ENCODE measurements at regions not wholly inside any gene's neighbourhood (a gene's known extent, or its start where the extent isn't known, plus 50 kb on each side); places are given as distances from the start of the nearest gene placed in this dataset.
A peak's percentile ranks its signal among the peaks of the same experiment; 100 is the strongest.

DNA sequence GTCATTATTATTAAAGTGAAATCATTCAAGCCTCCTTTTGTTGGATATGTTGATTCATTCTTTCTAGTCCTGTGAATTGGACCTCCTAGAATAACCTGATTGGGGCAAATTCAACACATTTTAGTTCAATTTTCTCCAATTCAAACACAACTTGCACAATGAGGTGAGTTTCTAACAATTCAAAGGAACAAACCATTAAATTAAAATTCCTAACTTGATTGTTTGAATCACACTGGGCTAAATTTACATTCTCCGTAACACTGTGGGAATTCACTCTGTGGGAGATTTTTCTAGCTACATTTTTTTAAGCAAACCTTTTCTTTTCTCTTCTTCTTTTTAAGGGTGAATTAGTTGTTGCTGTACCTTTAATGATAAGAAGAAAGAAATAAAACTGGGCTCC is 68.3 kb upstream of the CABCOCO1 start:
- no peaks in the 10 kb centered on the region for H3K27me3 ChIP-seq (ENCODE audit: control insufficient read depth, insufficient read depth, low read length)
- intact Hi-C loops (cut with micrococcal nuclease; ENCODE audit: unreplicated experiment) (no loop called here), in situ Hi-C loops (cut with HindIII; ENCODE audit: low pct_unique_long_range_greater_than_20kb, low sequenced_read_pairs) (no loop called here)
- DNase-seq (ENCODE audit: low read depth, low spot score), result no peak
- ATAC-seq, result no peak
- no peaks in the 10 kb centered on the region for H3K36me3 ChIP-seq (ENCODE audit: control insufficient read depth, insufficient read depth, low read length)
- no peak overlapping the region for H3K27ac ChIP-seq (ENCODE audit: low read length)
- TF ChIP-seq SIN3A (IDR thresholded peaks at IDR 0.05; ENCODE audit: borderline replicate concordance, insufficient read depth, low read depth, low read length) (no peak), POLR2AphosphoS5 (IDR thresholded peaks at IDR 0.05; ENCODE audit: low read depth, low read length) (no peak), TCF7L2 (IDR thresholded peaks at IDR 0.05; ENCODE audit: low read depth, low read length) (no peak)
- TF ChIP-seq, protein P1, sequence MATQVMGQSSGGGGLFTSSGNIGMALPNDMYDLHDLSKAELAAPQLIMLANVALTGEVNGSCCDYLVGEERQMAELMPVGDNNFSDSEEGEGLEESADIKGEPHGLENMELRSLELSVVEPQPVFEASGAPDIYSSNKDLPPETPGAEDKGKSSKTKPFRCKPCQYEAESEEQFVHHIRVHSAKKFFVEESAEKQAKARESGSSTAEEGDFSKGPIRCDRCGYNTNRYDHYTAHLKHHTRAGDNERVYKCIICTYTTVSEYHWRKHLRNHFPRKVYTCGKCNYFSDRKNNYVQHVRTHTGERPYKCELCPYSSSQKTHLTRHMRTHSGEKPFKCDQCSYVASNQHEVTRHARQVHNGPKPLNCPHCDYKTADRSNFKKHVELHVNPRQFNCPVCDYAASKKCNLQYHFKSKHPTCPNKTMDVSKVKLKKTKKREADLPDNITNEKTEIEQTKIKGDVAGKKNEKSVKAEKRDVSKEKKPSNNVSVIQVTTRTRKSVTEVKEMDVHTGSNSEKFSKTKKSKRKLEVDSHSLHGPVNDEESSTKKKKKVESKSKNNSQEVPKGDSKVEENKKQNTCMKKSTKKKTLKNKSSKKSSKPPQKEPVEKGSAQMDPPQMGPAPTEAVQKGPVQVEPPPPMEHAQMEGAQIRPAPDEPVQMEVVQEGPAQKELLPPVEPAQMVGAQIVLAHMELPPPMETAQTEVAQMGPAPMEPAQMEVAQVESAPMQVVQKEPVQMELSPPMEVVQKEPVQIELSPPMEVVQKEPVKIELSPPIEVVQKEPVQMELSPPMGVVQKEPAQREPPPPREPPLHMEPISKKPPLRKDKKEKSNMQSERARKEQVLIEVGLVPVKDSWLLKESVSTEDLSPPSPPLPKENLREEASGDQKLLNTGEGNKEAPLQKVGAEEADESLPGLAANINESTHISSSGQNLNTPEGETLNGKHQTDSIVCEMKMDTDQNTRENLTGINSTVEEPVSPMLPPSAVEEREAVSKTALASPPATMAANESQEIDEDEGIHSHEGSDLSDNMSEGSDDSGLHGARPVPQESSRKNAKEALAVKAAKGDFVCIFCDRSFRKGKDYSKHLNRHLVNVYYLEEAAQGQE (IDR thresholded peaks at IDR 0.05; ENCODE audit: insufficient read depth in 1 of 2, low read depth in 2 of 2, low read length in 1 of 2), result no peak
- TF ChIP-seq, protein P2, sequence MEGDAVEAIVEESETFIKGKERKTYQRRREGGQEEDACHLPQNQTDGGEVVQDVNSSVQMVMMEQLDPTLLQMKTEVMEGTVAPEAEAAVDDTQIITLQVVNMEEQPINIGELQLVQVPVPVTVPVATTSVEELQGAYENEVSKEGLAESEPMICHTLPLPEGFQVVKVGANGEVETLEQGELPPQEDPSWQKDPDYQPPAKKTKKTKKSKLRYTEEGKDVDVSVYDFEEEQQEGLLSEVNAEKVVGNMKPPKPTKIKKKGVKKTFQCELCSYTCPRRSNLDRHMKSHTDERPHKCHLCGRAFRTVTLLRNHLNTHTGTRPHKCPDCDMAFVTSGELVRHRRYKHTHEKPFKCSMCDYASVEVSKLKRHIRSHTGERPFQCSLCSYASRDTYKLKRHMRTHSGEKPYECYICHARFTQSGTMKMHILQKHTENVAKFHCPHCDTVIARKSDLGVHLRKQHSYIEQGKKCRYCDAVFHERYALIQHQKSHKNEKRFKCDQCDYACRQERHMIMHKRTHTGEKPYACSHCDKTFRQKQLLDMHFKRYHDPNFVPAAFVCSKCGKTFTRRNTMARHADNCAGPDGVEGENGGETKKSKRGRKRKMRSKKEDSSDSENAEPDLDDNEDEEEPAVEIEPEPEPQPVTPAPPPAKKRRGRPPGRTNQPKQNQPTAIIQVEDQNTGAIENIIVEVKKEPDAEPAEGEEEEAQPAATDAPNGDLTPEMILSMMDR (IDR thresholded peaks at IDR 0.05), result no peak
- CTCF ChIA-PET, result no interaction called here
- POLR2A ChIA-PET, result no interaction called here
- no peaks in the 10 kb centered on the region for H3K4me1 ChIP-seq (ENCODE audit: control insufficient read depth, insufficient read depth, low read length)
- no peak overlapping the region for H3K4me3 ChIP-seq (ENCODE audit: low read depth in 2 of 2, low read length in 2 of 2)
- BruUV-seq (replicated peaks), result no TSS peak
- H3K9me3 ChIP-seq (ENCODE audit: control insufficient read depth, insufficient read depth, low read depth, low read length), result no peaks in the 10 kb centered on the region

DNA sequence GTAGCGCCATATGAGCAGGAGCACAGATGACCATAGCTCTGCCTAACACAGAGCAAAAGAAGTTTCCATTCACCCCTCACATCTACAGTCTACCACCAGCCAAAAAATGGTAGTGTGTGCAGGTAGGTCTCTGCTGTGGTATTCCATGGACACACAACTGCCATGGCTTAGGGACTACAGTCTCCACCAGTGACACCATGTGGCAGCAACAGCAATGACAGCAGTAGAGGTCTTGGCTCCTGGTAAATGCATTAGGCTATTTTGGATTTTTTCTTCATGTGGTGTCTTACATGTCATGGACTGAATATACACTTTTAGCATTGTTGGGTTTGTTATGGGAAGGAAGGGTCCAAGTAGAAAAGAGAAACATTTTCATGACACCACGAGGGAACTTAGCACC is 70.1 kb upstream of the CABCOCO1 start:
- no peaks in the 10 kb centered on the region for H3K36me3 ChIP-seq (ENCODE audit: control insufficient read depth, insufficient read depth, low read length)
- no peak overlapping the region for H3K4me3 ChIP-seq (ENCODE audit: low read depth in 2 of 2, low read length in 2 of 2)
- no TSS peak for BruUV-seq (replicated peaks)
- ChIA-PET CTCF (no interaction called here), POLR2A (no interaction called here)
- no peaks in the 10 kb centered on the region for H3K4me1 ChIP-seq (ENCODE audit: control insufficient read depth, insufficient read depth, low read length)
- H3K27ac ChIP-seq (ENCODE audit: low read length), result no peak overlapping the region
- no peaks in the 10 kb centered on the region for H3K27me3 ChIP-seq (ENCODE audit: control insufficient read depth, insufficient read depth, low read length)
- no peaks in the 10 kb centered on the region for H3K9me3 ChIP-seq (ENCODE audit: control insufficient read depth, insufficient read depth, low read depth, low read length)
- intact Hi-C loops (cut with micrococcal nuclease; ENCODE audit: unreplicated experiment), result no loop called here
- TF ChIP-seq, protein P2 (IDR thresholded peaks at IDR 0.05), result peak; percentile 54
- no peak for TF ChIP-seq TCF7L2 (IDR thresholded peaks at IDR 0.05; ENCODE audit: low read depth, low read length)
- no peak for DNase-seq (ENCODE audit: low read depth, low spot score)
- ATAC-seq, result no peak
- in situ Hi-C loops (cut with HindIII; ENCODE audit: low pct_unique_long_range_greater_than_20kb, low sequenced_read_pairs), result no loop called here

Data from Panc1 (cell line).